ENCODE measurements at regions not wholly inside any gene's neighbourhood (a gene's known extent, or its start where the extent isn't known, plus 50 kb on each side); places are given as distances from the start of the nearest gene placed in this dataset.
"Not testable (repeated sequence)": the region's sequence is repeated elsewhere in the genome, so short reads cannot be mapped to it uniquely, and the experiment has no call there.

DNA sequence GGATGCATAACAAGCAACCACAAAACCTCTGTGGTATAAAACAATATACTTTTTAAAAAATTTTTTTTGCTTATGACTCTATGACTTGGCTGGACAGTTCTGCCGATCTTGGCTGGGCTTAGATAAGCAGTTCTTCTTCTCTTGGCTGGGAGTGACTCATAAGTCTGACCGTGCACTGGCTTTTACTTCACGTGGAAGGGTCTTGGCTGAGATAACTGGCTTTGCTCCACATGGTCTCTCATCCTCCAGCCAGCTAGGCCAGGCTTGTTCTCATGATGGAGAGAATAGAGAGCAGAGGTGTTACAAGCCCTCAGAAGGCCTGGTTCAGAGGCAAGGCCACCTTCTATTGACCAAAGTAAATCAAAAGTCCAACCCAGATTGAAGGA is 178.9 kb upstream of the SERPINE2 start:
- TF ChIP-seq, protein P1, sequence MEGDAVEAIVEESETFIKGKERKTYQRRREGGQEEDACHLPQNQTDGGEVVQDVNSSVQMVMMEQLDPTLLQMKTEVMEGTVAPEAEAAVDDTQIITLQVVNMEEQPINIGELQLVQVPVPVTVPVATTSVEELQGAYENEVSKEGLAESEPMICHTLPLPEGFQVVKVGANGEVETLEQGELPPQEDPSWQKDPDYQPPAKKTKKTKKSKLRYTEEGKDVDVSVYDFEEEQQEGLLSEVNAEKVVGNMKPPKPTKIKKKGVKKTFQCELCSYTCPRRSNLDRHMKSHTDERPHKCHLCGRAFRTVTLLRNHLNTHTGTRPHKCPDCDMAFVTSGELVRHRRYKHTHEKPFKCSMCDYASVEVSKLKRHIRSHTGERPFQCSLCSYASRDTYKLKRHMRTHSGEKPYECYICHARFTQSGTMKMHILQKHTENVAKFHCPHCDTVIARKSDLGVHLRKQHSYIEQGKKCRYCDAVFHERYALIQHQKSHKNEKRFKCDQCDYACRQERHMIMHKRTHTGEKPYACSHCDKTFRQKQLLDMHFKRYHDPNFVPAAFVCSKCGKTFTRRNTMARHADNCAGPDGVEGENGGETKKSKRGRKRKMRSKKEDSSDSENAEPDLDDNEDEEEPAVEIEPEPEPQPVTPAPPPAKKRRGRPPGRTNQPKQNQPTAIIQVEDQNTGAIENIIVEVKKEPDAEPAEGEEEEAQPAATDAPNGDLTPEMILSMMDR (IDR thresholded peaks at IDR 0.05; ENCODE audit: insufficient read depth, low read depth, low read length): no peak
- H3K4me3 ChIP-seq (ENCODE audit: low read depth, low read length): no peak overlapping the region
- DNase-seq (ENCODE audit: low read depth): peak; percentile 51

DNA sequence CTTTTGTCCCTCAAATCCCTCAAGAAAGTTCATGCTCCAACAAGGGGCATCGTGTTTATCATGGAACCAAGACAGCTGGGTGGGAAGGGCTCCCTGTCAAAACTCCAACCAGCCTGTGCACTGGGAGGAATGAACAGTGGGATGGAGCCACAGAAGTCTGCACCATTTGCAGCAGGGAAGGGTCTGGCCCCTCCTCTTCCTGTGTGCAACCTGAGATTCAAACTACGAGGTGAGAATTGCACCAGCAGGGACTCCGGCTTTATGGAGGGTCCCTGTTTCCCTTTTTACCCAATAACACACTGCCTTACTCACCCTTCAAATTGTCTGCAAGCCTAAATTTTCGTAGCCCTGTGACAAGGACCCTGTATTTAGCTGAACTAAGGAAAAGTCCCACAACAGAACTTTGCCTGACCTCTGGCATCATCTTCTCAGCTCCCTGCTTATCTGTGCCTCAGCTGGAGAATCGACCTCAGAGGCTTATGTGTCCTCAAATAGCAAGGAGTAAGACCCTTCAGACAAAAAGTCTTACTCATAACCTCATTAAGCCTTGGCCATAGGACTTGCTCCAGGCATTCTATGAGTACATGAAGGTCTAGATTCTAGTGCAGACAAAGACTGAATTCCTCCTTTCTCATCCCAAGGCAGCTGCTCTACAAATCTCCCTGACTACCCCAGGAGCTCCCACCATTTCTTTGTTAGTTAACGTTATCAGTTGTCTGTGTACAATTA is 178.3 kb upstream of the SERPINE2 start:
- no peak overlapping the region for H3K4me3 ChIP-seq (ENCODE audit: low read depth, low read length)
- TF ChIP-seq, protein P1 (IDR thresholded peaks at IDR 0.05; ENCODE audit: insufficient read depth, low read depth, low read length): no peak
- DNase-seq (ENCODE audit: low read depth): peak; percentile 37

DNA sequence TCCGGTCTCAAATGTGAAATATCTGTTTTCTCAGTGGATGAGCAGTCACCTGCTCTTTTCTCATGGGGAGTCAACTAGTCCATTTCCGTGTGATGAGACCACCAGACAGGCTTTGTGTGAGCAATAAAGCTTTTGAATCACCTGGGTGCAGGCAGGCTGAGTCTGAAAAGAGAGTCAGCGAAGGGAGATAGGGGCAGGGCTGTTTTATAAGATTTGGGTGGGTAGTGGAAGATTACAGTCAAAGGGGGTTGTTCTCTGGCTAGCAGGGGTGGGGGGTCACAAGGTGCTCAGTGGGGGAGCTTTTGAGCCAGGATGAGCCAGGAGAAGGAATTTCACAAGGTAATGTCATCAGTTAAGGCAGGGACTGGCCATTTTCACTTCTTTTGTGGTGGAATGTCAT is 176.5 kb upstream of the SERPINE2 start:
- H3K4me3 ChIP-seq (ENCODE audit: low read depth, low read length): not testable (repeated sequence)

DNA sequence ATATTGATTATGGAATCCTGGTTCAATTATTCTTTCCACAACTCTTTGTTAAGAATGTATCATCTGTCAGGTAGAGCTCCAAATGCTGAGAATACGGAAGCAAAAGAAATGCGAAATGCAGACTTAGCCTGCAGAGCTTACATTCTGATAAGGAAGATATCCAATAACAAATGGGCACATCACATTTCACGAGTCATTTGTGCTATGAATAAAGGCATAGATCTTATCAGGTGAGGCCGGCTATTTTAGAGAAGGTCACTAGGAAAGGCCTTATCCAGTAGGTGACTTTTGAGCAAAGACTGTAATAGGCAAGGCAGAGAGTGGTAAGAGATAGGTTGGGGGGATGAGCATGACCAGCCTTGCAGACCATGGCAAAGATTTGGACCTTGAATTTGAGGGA is 174.3 kb upstream of the SERPINE2 start:
- DNase-seq (ENCODE audit: low read depth): no peak
- H3K4me3 ChIP-seq (ENCODE audit: low read depth, low read length): no peak overlapping the region
- TF ChIP-seq, protein P1 (IDR thresholded peaks at IDR 0.05; ENCODE audit: insufficient read depth, low read depth, low read length): no peak

More for the DNA sequence above, 176.5 kb upstream of the SERPINE2 start:
- not testable (repeated sequence) for DNase-seq (ENCODE audit: low read depth)

DNA sequence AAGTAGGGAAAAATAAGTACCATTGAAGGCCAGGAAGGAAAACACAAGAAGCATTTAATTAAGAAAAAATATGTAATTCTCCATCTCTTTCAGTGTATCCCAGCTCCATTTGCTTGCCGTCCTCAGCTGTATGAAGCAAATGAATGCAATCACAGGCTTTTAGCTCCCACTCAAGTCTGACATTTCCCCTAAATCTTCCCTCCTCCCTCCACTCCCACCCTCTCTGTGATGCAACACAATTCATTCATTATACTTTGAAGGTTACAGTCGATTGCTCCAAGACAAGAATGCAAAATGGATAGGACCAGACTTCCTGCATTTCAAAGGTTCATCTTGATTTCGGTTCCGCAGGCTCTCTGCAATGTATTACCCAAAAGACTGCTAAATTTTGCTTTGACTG is 172.7 kb upstream of the SERPINE2 start:
- TF ChIP-seq, protein P1 (IDR thresholded peaks at IDR 0.05; ENCODE audit: insufficient read depth, low read depth, low read length): no peak
- no peak overlapping the region for H3K4me3 ChIP-seq (ENCODE audit: low read depth, low read length)
- DNase-seq (ENCODE audit: low read depth): peak; percentile 21

DNA sequence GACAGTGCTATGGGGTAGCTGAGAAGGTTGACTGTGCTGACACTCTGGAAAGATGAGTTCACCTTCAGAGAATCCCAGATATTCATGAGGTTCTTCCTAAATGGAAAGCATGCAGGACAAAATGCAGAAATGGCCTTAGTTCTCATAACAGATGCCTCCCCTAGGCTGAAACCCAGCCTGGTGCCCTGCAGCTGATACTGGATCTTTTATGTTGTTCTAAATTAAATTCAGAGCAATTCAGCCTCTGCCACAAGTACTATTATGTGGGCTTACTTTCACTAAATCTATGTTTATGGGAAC is 172.0 kb upstream of the SERPINE2 start:
- TF ChIP-seq, protein P1 (IDR thresholded peaks at IDR 0.05; ENCODE audit: insufficient read depth, low read depth, low read length): no peak
- DNase-seq (ENCODE audit: low read depth): no peak

DNA sequence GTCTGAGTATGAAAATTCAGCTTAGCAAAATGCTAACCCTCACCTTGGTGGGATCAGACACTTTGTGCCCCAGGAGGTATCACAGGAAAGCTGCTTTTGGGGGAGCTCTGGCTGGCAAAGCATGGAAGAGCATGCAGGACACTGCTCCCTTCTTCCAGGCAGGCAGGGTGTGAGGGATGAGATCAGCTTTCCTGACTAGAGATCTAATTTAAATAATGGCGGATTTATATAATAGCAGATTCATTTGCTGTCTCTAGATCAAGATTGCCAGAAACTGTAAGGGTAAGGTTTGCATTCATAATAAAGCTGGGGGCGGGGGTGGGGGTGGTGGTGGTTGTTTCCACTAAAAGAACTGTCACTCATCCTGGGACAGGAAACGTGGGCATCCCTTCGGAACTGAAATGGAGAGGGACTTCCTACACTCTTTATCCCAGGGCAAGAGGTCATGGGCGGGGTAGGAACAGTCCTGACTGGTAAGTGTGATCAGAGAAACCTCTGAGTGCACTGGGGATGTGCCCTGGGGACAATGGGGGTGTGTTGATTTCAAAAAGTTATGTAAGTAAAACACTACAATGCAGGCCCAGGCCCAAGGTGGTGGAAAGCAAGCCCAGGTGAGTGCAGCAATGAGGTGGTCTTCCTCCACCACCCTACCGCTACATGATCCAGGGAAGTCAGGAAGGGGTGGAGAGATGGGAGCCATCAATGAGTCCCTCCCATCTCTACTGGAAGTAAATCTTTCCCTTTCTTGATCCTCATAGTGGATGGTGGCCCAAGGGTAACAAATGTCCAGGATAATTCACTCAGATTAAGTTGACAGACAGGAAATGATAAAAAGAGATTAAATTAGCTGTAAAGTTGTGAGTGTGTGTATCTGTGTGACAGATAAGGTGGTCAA is 171.4 kb upstream of the SERPINE2 start:
- TF ChIP-seq, protein P1 (IDR thresholded peaks at IDR 0.05; ENCODE audit: insufficient read depth, low read depth, low read length): no peak
- no peak overlapping the region for H3K4me3 ChIP-seq (ENCODE audit: low read depth, low read length)
- DNase-seq (ENCODE audit: low read depth): no peak

More for the DNA sequence above, 172.0 kb upstream of the SERPINE2 start:
- H3K4me3 ChIP-seq (ENCODE audit: low read depth, low read length): no peak overlapping the region
